GM13976 (cell line): ENCODE measurements at regions not wholly inside any gene's neighbourhood (a gene's known extent, or its start where the extent isn't known, plus 50 kb on each side); places are given as distances from the start of the nearest gene placed in this dataset.

Experiments
- DNase-seq: peaks from one replicate; pipeline ENCODE4 v3.0.0; 2012; ENCODE audit warnings: low spot score
- in situ Hi-C: fragments of 300-500 bp; cut with MboI; formaldehyde crosslinking; loops from one replicate; pipeline ENCODE4 v1.12.0; 2022; ENCODE audit warnings: low sequenced_read_pairs, mixed read lengths, inconsistent platforms; ENCODE audit not compliant: unreplicated experiment
- TF ChIP-seq, protein P1 (sequence below): IDR thresholded peaks from 2 replicates; pipeline ENCODE4 v1.5.1; 2012; ENCODE audit warnings: borderline replicate concordance, mild to moderate bottlenecking; ENCODE audit not compliant: insufficient read depth; ENCODE audit errors: extremely low read depth, missing control alignments, control extremely low read depth

DNA sequence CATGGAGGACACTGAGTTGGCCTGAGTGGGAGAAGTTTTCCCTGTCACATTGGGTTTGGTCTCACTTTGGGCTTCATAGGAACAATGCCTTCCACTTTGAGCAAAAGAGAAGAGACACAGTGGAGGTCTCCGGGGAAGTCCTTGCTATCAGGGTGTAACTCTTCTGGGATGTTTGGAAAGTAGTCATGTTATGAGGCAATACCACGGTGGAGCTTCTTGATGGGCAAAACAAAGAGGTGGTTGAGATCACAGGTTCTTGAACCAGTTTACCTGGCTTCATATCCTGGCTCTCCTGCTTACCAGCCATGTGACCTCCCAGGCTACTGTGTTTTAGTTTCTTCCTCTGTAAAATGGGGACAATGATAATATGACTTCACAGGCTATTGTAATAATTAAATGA lies 478.6 kb downstream of the SLC4A3 start:
- TF ChIP-seq, protein P1, sequence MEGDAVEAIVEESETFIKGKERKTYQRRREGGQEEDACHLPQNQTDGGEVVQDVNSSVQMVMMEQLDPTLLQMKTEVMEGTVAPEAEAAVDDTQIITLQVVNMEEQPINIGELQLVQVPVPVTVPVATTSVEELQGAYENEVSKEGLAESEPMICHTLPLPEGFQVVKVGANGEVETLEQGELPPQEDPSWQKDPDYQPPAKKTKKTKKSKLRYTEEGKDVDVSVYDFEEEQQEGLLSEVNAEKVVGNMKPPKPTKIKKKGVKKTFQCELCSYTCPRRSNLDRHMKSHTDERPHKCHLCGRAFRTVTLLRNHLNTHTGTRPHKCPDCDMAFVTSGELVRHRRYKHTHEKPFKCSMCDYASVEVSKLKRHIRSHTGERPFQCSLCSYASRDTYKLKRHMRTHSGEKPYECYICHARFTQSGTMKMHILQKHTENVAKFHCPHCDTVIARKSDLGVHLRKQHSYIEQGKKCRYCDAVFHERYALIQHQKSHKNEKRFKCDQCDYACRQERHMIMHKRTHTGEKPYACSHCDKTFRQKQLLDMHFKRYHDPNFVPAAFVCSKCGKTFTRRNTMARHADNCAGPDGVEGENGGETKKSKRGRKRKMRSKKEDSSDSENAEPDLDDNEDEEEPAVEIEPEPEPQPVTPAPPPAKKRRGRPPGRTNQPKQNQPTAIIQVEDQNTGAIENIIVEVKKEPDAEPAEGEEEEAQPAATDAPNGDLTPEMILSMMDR: no peak
- in situ Hi-C loops: no loop called here
- DNase-seq: no peak

DNA sequence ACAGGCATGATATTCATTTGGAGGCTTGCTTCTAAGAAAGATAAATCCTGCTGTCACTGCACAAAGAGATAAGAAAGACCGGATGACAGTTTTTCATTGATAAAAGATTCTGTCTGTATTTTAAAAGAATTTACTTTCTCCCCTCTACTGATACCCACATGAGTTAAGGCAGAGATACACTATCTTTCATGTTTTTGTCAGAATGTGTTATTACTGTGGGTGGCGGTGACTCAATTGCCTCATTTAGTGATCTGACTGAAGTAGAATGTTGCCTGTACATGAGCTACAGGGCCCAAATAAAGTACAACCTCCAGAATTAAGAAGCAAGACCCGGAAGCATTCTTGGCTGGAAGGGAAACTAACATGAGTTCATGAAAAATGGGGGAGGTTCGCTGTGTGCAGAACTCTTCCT lies 480.0 kb downstream of the SLC4A3 start:
- in situ Hi-C loops: no loop called here
- TF ChIP-seq, protein P1: no peak
- no peak for DNase-seq

DNA sequence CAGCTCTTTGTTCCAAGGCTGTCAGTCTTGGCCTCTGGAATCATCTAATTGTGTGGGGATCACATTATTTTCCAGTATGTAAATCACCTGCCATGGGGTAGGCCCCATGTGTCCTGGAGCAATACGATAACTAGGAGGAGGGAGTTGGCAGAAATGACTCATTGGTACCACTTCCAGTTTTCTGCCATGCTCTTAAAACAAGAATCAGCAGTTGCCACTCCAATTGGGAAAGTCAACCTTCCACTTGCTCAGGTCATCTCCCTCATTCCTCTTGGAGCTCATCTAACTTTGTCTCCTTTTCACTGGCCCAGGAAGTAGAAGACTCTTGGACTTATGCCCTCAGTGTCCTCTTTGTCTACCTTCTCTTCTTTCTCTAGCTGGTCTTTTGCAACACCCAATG lies 487.0 kb downstream of the SLC4A3 start:
- in situ Hi-C loops: no loop called here
- TF ChIP-seq, protein P1: no peak
- no peak for DNase-seq

DNA sequence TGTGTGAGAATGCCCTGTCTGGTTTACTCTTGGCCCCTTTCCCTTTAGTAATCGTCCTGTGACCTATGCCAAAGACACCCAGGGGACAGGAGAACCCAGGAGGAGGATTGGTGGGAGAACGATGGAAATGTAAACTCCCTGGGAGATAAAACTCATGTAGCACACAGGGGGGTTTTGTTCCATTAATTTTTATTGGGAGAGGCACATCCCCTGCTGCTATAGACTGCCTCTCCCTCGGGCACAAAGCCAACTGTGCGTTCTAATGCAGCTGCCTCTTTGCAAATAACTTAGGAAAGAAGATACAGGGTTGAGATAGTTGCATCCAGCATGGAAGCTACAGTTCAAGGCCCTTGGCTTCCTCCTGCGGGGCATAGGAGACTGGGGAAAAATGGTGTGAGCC lies 489.6 kb downstream of the SLC4A3 start:
- TF ChIP-seq, protein P1: no peak
- in situ Hi-C loops: no loop called here
- DNase-seq: no peak

DNA sequence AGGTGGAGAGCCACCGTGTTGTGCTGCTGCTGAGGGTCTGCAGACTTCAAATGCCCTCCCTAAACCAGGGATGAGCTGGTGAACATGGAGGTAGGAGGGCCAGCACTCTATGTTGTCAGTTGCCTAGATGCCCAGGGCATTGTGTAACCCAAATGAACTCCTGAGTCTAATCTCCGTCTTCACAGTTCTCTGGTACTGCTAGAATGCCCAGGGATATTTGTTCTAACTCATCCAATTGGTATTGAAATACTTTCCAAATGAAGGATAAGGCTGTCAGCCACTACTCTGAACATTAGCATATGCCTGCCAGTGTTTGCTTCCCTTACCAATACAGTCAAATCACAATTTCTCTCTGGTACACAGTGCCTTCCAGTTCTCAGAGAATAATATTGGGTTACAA lies 492.6 kb downstream of the SLC4A3 start:
- no peak for DNase-seq
- TF ChIP-seq, protein P1: no peak
- in situ Hi-C loops: no loop called here

DNA sequence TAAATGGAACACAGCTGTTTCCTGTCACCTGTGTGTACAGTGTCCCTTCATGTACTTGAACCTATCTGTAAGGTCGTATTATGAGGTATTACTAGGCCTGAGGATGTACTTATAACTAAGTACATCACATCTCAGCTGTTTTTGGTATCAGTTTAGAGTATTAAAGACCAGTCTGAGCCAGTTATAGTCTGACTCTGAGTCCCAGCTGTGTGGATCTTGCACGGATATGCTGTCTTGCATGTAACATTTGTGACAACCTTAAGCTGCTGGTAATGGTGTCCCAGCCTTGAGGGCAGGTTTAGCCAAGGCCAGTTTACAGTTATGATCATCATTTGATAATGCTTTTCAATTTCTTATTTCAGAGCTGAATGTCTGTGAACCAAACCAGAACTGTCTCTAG lies 496.3 kb downstream of the SLC4A3 start:
- in situ Hi-C loops: no loop called here
- no peak for DNase-seq
- TF ChIP-seq, protein P1: no peak

DNA sequence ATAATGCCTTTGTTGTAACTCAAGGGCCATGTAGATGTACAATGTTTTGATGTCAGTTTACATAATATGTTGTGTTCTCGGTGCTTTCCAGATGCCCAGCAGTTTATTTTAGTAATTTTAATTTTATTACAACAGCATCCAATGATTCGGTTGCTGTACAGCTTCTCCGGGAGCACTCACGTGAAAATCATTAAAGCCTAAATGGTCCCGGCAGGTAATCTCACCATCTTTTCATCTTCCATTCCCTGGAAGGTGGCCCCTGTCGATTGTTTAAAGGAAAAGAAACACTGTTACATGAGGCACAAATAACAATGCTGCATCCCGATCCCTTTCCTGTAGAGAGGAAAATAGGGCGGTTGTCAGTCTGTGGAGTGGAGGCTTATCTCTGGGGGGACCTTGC lies 498.1 kb downstream of the SLC4A3 start:
- DNase-seq: no peak
- in situ Hi-C loops: no loop called here
- TF ChIP-seq, protein P1: no peak
